Mucosa of descending colon (tissue), 3 donors: ENCODE measurements at regions not wholly inside any gene's neighbourhood (a gene's known extent, or its start where the extent isn't known, plus 50 kb on each side); places are given as distances from the start of the nearest gene placed in this dataset.

Experiments
- ATAC-seq: fragments of 200-7000 bp; cut with Tn5 transposase; one replicate; pipeline ENCODE4 v1.9.1; 2020; ENCODE audit warnings: mild to moderate bottlenecking, moderate library complexity
- DNase-seq, 3 donors: peaks; one replicate each; pipeline ENCODE4 v3.0.0-alpha.2; 2020
- H3K36me3 ChIP-seq: fragments of 200-600 bp; one replicate; pipeline ENCODE4 v1.8.0; 2021; ENCODE audit warnings: low read depth, mild to moderate bottlenecking
- H3K4me1 ChIP-seq: fragments of 200-600 bp; one replicate; pipeline ENCODE4 v1.8.0; 2021; ENCODE audit warnings: low read depth, mild to moderate bottlenecking
- H3K4me3 ChIP-seq: fragments of 200-600 bp; one replicate; pipeline ENCODE4 v1.8.0; 2021; ENCODE audit warnings: mild to moderate bottlenecking
- H3K9me3 ChIP-seq: fragments of 200-600 bp; one replicate; pipeline ENCODE4 v1.8.0; 2021; ENCODE audit warnings: mild to moderate bottlenecking
- CTCF ChIP-seq: fragments of 200-600 bp; IDR thresholded peaks from one replicate; pipeline ENCODE4 v1.8.0; 2022; ENCODE audit warnings: antibody characterized with exemption, mild to moderate bottlenecking
- intact Hi-C, 2 donors: fragments of 100-400 bp; cut with DNase I in 1 of 2; cut with micrococcal nuclease in 1 of 2; formaldehyde crosslinking; loops; one replicate each; pipeline versions ENCODE4 v1.11.0 to v1.11.1; 2022; cut with DNase I, micrococcal nuclease
- donor health status: DM: no; HTN: no; CAD: no; lungs with moderate emphysema.
- donor health status: DM: no; HTN: no; CAD: no.
- donor health status: DM: no; HTN: yes; CAD: no.

GRCh38 chr4:135354876-135355275, 1153.3 kb upstream of the PABPC4L start:
- Histone ChIP-seq H3K9me3 (no peaks in the 10 kb centered on the region), H3K4me3 (no peak overlapping the region), H3K4me1 (no peaks in the 10 kb centered on the region), H3K36me3 (no peaks in the 10 kb centered on the region)
- no peak for TF ChIP-seq CTCF
- intact Hi-C loops = no loop called here
- DNase-seq = no peak
- ATAC-seq = no peak

- TF ChIP-seq CTCF = no peak
- intact Hi-C loops = no loop called here
- no peaks in the 10 kb centered on the region for H3K4me1 ChIP-seq
- no peak overlapping the region for H3K4me3 ChIP-seq
- ATAC-seq (no peak), DNase-seq (no peak)
- H3K9me3 ChIP-seq = no peaks in the 10 kb centered on the region
- H3K36me3 ChIP-seq = no peaks in the 10 kb centered on the region
Observed at GRCh38 chr4:135353008-135353407, 1151.4 kb upstream of the PABPC4L start.

- Histone ChIP-seq H3K4me3 (no peak overlapping the region), H3K9me3 (no peaks in the 10 kb centered on the region), H3K36me3 (no peaks in the 10 kb centered on the region), H3K4me1 (no peaks in the 10 kb centered on the region)
- ATAC-seq = no peak
- intact Hi-C loops = no loop called here
- no peak for TF ChIP-seq CTCF
- no peak for DNase-seq
Observed at GRCh38 chr4:135344492-135344891, 1142.9 kb upstream of the PABPC4L start.

GRCh38 chr4:135338181-135338580, 1136.6 kb upstream of the PABPC4L start:
- intact Hi-C loops = no loop called here
- DNase-seq (no peak), ATAC-seq (no peak)
- H3K4me3 ChIP-seq = no peak overlapping the region
- no peaks in the 10 kb centered on the region for H3K4me1 ChIP-seq
- H3K36me3 ChIP-seq = no peaks in the 10 kb centered on the region
- H3K9me3 ChIP-seq = no peaks in the 10 kb centered on the region
- TF ChIP-seq CTCF = no peak

- Histone ChIP-seq H3K4me3 (no peak overlapping the region), H3K9me3 (no peaks in the 10 kb centered on the region), H3K36me3 (no peaks in the 10 kb centered on the region), H3K4me1 (no peaks in the 10 kb centered on the region)
- DNase-seq (no peak), ATAC-seq (no peak)
- TF ChIP-seq CTCF = no peak
- intact Hi-C loops = no loop called here
Observed at GRCh38 chr4:135325264-135325663, 1123.7 kb upstream of the PABPC4L start.

- ATAC-seq = no peak
- no peak for DNase-seq
- no peaks in the 10 kb centered on the region for H3K9me3 ChIP-seq
- no peaks in the 10 kb centered on the region for H3K36me3 ChIP-seq
- no peak overlapping the region for H3K4me3 ChIP-seq
- H3K4me1 ChIP-seq = no peaks in the 10 kb centered on the region
- TF ChIP-seq CTCF = no peak
- intact Hi-C loops = no loop called here
Observed at GRCh38 chr4:135319685-135320084, 1118.1 kb upstream of the PABPC4L start.
